HG02973 (cell line): ENCODE measurements at regions not wholly inside any gene's neighbourhood (a gene's known extent, or its start where the extent isn't known, plus 50 kb on each side); places are given as distances from the start of the nearest gene placed in this dataset.

Experiments
- ATAC-seq: cut with Tn5 transposase; IDR thresholded peaks from one replicate; pipeline ENCODE4 v1.9.1; 2021; ENCODE audit warnings: moderate library complexity; ENCODE audit not compliant: unreplicated experiment

DNA sequence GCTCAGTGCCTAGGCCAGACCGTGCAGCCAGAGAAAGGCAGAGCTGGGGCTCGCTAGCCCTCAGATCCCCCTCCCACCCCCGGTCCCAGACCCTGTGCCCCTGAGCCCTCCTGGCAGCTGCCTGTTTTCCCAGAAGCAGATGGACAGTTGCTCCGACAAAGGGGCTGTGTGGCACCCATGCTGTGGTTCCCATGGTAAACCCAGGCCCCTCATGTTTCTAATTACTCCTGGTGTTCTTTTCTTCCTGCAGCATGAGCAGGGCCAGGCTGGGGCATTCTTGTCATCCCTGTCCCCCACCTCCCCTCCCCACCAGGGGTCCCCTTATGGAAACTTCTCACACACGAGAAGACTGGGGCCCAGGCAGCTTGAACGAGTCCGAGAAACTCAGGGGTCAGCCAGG, 269.6 kb downstream of the HAUS1 start:
- ATAC-seq, result no peak

- no peak for ATAC-seq
These were observed 270.7 kb downstream of the HAUS1 start for GRCh38 chr18:46374850-46375249.

- no peak for ATAC-seq
These were observed 273.4 kb downstream of the HAUS1 start for GRCh38 chr18:46377557-46377956.

DNA sequence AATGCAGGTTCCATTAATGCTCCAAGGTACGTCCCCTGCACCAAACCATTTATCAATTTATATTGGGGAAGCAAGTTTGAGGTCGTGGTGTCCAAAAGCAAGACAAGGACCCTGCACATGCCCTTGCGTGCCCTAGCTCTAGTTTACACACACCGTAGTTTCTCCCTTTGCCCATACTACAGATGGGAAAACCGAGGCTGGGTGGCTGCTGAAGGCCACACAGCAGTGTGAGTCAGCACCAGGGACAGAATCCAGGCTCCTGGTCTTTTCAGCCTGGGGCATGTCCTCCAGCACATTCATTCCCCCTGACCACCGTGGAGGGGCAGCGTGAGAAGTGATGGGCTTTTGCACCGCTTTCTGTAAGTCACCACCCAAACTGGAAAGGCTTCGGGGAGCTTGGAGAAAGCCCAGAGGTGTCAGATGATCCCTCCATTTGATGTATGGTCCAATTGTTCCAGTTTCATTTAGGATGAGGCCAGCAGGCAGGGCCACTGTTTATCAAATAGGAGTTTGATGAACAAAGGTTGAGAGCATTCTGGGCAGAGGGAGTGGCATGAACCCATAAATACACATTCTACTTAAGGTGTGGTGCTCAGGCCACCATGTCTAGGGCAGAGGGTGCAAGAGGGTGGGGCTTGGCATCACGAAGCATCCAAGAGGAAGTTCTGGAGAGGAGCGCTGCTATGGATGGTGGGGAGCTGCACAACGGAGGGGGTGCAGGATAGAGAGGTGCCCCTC, 274.1 kb downstream of the HAUS1 start:
- no peak for ATAC-seq

DNA sequence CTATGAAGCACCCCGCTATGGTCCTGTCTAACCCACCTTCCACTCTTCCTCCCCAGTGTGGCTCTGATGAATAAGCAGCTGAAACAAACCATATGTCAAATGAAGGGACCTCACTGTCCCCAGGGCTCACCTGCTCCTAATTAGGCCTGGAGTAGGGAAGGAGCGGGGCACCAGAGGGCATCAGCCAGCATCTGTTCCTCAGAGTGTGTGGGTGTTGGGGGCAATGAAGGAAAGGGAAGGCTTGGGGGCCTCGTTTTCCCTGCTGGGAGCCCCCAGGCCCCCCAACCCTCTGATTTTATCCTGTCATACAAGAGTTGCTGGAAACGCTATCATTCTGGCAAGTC, 274.7 kb downstream of the HAUS1 start:
- no peak for ATAC-seq

DNA sequence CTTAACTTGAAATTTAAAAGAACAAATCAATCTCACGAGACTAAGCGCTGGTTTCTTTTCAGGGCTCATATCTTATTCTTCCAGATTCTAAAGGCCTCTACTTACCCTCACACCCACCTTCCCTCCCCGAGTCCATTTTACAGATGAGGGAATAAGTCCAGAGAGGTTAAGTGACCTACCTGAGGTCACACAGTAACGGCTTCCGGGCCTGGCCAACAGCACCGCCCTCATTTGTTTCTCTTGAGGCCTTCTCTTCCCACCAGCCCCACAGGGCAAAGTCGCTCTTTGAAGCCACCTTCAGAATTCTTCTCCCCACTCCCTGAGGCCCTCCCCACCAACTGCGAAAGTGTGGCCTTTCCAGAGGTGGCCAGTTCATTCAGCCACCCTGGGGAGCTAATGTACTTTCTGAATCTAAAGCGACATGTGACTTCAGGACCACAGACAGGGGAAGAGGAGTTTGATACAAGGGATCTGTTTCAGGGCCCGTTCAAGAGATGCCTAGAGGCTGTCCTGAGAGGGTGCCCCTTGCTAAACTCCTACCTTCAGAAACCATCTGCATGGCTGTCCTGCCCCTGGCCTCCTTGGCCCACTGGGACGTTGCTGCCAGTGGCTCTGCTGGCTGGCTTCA, 275.3 kb downstream of the HAUS1 start:
- ATAC-seq, result no peak

DNA sequence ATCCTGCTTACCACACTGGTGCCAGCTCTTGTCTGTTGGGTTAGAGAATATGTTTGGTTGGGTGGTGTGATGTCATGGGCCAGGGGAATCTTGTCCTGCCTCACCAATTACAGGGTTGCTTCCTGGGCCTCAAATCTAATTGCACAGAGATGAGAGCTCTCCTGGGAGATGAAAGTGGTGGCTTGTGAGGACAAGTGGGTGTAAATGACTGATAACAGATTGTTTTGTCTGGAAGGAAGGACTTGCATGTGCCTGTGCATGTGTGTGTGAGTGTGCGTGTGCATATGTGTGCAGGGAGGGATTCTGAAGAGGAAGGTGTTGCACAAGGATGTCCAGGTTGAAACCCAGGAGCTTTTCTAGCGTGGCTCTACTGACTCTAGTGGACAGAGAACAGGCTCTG, 271.9 kb downstream of the LOXHD1 start:
- ATAC-seq, result no peak

DNA sequence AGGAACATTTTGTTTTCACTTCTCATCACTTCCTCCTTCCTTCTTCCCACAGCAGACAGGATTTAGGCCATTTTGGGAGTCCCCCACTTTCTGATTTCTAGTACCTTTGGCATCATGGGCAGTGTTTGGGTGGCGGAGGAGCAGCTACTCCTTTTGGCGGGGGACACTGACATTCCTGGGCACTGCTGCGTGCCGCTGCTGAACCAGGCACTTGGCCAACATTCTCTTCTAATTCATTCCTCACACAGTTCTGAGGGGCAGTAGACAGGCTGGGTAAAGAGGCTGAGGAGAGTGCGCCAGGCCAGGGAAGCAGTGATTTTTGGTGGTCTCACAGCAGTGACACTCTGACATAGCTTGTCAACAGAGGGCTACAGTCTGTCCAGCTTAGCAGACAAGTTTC, 270.2 kb downstream of the LOXHD1 start:
- ATAC-seq, result no peak

DNA sequence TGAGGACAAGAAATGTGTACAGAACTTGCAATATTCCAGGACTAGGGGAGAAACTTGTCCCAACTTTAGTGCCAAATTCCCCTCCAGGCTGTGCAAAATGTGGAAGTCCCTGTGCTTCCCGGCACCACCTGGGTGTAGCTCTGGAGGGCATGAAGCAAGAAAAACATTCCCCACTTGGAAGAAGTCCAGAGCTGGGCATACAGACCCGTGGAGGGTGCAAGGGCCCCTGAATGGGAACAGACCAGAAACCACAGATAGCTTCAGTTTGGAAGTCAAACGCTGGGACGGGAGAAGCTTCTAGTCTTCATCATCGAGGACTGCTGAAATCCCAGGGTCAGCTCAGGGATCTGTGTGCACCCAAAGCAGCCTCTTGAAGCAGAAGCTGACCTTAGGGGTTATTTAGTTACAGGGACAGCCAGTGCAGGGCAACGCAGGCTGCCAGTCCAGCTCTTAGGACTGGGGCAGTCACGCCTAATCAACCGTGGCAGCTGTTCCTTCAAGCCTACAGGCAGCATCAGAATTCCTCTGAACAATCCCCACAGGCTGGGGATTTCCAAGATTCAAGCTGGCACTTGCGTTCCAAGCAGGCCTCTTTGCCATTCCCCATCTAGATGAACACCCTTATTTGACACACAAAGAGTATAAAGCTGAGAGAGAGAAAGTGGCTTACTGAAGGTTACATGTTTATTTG, 269.4 kb downstream of the LOXHD1 start:
- ATAC-seq, result no peak

DNA sequence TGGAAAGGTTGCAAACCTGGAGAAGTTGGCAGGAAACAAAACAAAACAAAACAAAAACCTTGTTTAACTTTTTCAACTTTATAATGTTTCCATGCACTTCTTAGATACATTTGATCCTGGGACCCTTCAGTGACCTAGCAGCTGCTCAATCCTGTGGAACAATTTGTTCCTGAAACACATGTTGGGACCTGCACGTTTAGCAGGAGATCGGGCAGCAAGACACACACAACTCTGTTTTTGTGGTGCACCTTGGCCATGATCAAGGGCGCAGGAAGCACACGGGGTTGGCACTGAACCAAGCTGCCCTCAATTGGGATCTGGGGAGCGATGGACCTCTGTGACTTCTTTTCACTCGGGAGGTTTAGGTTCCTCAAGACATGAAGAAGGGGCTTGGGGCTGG, 268.7 kb downstream of the LOXHD1 start:
- no peak for ATAC-seq

GRCh38 chr18:46392576-46392975, 264.4 kb downstream of the LOXHD1 start:
- no peak for ATAC-seq

GRCh38 chr18:46393230-46393629, 263.8 kb downstream of the LOXHD1 start:
- no peak for ATAC-seq

DNA sequence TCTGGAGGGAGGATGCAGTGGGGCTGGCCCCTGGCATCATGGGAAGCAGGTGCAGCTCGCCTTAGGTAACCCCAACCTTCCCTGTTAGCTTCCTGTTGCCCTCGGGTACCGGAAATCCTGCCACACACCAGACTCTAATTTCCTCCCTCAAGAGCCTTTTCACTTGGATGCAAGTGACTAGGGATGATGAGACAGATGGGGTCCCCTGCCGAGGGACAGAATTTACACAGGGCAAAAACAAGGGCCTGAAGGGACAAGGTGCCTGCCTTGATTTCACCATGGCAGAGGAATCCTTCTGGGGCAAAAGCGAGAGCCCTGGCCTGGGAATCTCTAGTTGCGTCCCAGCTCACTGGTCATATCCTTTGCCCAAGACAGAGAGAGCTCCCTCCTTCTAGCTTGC, 263.1 kb downstream of the LOXHD1 start:
- ATAC-seq, result no peak

DNA sequence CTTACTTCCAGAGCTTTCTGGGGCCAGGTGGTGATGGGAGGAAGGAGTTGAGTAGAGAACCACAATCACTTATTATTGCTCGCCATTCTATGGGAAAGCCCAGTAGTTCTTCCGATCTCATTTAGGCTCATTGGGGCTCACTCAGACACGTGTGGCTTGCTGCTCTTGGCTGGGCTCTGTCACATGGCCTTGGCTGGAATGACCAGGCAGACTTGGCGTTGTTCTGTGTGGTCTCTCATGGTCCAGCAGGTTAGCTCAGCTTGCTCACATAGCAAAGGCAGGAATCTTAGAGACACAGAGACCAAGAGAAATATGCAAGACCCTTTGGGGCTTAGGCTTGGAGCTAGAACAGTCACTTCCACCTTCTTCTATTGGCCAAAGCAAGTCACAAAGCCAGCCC, 261.2 kb downstream of the LOXHD1 start:
- ATAC-seq, result no peak

DNA sequence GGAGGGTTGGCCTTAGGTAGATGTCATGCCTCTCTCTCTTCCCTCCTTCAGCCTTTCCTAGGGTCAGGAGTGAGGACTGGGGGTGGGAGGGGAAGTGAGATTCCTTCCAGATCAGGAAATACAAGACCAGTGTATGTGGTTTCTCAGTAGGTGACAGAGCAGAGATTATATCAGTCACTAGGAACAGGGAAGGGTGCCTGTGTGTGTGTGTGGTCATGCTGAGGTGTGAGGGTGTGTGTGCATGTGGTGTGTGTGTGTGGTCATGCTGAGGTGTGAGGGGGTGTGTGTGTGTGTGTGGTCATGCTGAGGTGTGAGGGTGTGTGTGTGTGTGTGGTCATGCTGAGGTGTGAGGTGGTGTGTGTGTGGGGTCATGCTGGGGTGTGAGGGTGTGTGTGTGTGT, 259.8 kb downstream of the LOXHD1 start:
- no peak for ATAC-seq

- ATAC-seq, result no peak
These were observed 259.0 kb downstream of the LOXHD1 start for GRCh38 chr18:46398005-46398404.

- ATAC-seq, result no peak
These were observed 258.4 kb downstream of the LOXHD1 start for GRCh38 chr18:46398625-46399024.

DNA sequence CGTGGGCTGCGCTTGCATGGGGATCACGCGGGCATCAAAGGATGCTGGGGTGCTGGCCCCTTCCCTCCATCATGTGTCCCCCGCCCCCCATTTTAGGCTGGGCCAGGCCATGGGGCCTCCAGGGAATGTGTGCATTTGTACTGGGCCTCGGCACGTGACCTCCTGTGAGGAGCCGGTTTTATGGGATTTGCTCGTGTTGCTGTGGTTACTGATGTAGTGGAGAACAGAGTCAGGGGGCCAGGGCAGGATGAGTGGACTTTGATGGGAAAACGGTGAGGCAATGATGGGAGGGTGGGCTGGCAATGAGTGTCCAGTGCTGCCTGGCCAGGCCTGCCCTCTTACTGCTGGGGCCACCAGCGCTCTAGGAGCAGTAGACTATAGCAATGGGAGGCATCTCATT, 257.7 kb downstream of the LOXHD1 start:
- ATAC-seq, result no peak

DNA sequence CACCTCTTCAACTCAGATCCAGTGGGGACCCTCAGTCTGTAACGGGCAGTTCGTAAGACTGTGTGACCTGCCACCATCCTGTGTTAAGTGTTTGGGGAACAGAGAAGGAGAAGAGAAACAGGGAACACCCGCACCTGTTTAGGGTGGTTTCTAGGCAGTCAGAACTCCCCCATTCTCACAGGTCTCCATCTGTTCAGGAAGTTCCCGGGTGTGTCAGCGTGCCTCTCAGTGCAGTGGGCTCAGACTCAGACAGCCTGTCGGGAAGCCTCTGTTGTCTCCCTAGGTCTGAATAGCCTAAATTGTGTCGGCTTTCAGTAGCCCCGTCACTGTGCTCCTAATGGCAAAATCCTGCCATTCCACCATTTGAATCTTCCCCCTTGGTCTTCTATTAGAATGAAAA, 256.6 kb downstream of the LOXHD1 start:
- ATAC-seq, result no peak

DNA sequence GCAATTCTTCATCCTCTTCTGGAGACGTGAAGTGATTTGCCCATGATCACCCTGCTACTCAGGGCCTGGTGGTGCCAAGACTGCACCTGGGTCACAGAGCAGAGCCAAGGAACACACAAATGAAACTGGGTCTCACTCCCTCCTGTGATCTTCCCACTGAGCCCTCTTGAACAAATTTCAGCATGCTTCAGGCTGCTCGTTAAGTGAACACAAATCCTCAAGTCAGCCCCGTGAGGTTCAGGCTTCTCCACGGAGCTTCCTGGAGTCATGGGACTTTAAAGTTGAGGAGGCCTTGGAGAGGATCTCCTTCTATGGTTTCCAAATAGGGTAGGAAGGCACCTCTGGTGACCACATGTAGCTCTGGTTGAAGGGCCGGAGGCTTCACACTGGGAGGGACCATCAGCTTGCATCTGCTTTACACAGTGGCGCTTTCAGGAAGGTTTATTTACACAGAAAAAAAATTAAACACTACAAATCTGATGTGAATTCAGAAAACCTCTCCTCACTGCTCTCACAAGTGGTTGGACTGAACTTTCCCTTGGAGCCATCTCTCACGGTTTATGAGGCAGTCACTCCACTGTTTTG, 255.4 kb downstream of the LOXHD1 start:
- ATAC-seq, result no peak

DNA sequence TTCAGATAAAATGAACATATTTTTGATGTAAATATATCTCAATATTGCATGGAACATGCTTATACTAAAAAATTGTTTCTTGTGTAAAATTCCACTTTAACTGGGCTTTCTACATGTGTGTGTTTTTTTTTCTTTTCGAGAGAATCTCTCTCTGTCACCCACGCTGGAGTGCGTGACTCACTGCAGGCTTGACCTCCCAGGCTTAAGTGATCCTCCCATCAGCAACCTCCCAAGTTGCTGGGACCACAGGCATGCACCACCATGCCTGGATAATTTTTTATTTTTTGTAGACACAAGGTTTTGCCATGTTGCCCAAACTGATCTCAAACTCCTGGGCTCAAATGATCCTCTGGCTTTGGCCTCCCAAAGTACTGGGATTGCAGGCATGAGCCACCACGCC, 254.6 kb downstream of the LOXHD1 start:
- no peak for ATAC-seq

GRCh38 chr18:46402945-46403344, 254.1 kb downstream of the LOXHD1 start:
- no peak for ATAC-seq
